ENCODE measurements at regions not wholly inside any gene's neighbourhood (a gene's known extent, or its start where the extent isn't known, plus 50 kb on each side); places are given as distances from the start of the nearest gene placed in this dataset.
"Not testable (repeated sequence)": the region's sequence is repeated elsewhere in the genome, so short reads cannot be mapped to it uniquely, and the experiment has no call there.

DNA sequence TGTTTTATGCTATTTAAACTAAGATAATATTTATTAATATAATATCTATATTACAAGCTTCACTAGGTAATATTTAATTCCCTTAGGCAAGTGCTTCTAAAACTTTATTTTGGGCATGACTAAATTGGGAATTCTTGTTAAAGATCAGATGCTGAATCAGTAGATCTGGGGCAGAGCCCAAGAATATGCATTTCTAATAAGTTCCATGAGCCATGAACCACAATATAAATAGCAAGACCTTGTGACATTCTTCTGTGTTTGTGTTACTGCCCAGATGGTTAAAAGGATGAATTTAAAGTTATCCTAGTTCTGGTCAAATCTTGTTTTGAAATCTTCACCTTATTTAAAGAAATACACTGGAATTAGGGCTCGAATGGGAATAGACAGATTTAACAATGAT, 258.4 kb upstream of the CACNA2D1 start:
- in situ Hi-C loops (cut with MboI; ENCODE audit: low sequenced_read_pairs): no loop called here

DNA sequence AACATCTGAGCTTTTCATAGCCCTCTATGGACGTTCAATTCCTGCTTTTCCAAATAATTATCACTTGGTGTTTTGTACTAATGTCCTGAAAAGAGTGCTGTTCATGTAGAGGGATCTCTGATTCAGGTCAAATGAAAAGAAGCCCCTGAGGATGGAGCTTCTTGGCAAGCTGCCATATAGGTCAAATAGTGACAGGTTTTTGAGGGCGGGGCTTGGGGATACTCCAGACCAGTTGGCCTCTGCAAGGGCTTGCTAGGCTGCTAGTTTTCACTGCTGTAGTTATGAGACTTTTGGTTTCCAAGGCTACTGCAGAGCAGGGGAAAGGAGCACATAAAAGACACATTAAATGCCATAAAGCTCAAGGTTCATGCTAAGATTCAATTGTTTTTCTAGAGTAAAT, 257.2 kb upstream of the CACNA2D1 start:
- in situ Hi-C loops (cut with MboI; ENCODE audit: low sequenced_read_pairs): no loop called here

DNA sequence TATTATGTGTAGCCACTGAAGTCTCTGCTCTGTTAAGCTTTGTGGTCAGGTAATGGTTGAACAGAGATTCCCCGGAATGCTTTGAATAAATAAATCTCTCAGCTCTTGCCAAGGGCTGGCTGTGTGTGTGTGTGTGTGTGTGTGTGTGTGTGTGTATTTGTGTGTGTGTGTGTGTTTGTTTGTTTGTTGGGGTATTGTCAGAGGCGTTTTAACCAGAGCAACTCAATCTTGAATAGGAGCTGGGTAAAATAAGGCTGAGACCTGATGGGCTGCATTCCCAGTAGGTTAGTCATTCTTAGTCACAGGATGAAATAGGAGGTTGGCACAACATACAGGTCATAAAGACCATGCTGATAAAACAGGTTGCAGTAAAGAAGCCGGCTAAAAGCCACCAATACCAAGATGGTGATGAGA, 256.2 kb upstream of the CACNA2D1 start:
- in situ Hi-C loops (cut with MboI; ENCODE audit: low sequenced_read_pairs): no loop called here

DNA sequence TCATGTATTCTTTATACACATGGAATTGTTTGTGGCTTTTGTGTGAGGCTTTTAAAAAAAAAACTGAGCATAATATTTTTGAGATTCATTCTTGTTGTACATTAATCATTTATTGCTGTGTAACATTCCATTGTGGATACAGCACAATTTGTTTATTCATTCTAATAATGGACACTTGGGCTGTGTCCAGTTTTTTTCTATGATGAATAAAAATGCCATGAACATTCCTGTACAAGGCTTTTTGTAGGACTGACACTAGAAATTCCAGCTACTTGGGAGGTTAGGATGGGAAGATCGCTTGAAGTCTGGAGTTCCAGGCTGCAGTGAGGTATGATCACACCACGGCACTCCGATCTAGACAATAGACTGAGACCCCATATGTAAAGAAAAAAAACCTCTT, 254.3 kb upstream of the CACNA2D1 start:
- in situ Hi-C loops (cut with MboI; ENCODE audit: low sequenced_read_pairs): no loop called here

DNA sequence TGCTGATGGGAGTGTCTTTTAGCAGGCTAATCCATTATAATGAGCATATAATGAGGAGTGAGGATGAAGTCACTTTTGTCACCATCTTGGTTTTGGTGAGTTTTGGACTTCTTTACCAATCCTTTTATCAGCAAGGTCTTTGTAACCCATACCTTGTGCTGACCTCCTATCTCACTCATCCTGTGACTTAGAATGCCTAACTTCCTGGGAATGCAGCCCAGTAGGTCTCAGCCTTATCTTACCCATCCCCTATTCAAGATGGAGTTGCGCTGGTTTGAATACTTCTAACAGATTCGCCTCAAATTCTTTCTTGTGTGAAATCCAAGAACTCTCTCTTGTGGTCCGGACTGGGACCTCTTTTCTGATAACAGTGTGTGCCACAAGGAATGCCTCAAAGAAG, 253.1 kb upstream of the CACNA2D1 start:
- in situ Hi-C loops (cut with MboI; ENCODE audit: low sequenced_read_pairs): no loop called here

DNA sequence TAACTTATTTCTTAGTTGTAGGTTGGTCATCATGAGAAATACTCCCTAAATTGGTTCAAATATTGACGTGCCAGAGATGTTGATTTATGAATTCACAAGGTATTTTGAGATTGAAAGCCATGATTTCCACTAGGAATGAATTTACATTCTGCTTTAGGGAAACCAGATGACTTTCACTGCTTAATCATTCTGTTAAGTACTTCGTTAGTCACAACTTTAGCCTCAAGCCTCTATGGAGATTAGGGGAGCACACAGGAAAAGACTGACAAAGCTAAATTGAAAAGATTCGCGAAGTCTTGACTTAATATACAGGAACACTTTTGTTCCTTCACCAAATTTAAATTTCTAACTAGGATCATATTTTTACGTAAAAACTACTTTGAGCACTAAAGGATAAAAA, 250.4 kb upstream of the CACNA2D1 start:
- in situ Hi-C loops (cut with MboI; ENCODE audit: low sequenced_read_pairs): no loop called here

DNA sequence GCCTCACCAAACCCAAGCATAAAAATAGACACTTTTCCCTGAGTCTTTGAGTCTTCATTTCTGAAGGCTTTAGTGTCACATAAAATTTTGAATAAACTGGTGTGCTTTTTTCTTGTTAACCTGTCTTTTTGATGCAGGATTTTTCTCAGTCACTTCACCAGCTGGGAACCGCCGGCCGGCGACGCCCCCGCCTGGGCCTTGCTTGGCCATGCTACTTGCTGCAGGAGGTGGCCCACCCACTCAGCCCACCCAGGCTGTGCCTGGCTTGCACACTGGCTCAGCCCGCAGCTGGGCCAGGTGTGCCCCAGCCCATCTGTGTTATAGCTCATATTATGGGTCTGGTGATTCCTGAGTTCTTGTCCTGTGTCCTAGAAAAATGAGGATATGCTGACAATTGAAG, 247.4 kb upstream of the CACNA2D1 start:
- in situ Hi-C loops (cut with MboI; ENCODE audit: low sequenced_read_pairs): no loop called here

DNA sequence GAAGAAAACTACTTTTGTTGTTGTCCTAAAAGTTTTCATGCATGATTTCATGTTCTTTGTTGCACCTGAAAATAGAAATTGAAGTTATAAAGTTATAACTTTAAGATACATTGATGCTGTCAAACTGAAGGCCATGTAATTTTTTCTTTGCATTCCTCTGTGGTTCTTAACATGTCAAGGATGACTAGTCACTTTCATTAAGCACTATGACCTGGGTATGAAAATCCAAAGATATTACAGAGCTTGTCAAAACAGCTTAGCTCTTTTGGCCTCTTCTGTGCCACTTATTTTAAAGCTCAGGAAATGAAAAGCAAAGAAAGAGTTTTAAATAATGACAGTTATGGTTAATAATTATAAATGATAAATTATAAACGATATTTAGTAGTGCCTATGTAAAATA, 241.6 kb upstream of the CACNA2D1 start:
- in situ Hi-C loops (cut with MboI; ENCODE audit: low sequenced_read_pairs): no loop called here

DNA sequence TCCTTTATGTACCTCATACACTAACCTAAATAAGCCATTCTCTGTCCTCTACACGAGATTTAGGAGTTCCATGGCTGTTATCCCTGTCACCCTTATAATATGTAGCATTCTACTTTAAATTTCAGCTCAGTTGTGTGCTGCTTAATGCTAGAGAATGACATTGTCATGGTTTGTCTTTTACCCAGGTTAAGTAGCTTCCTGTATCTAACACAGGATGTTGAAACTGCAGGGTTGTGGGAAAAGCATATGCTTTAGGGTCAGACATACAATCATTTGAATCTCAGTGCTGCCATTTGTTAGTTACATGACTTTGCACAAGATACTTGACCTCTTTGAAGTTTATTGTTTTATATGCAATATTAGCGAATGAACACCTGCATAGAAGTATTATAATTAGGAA, 235.1 kb upstream of the CACNA2D1 start:
- in situ Hi-C loops (cut with MboI; ENCODE audit: low sequenced_read_pairs): no loop called here

DNA sequence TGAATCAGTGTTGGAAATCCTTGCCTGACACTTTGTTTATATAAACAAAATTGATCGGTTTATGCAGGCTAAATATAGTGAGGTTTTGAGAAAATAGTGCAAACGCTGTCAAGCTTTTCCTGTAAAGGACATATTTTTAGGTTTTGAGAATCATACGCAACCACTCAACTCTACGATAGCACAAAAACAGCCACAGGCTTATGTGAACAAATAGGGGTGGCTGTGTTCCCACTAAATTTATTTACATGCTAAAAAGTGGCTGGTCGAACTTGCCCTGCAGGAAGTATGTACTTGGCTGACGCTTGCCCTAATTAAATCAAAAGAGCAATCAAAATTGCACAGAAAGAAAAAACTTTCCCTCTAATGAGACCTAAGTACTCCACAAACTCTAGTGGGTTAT, 234.7 kb upstream of the CACNA2D1 start:
- in situ Hi-C loops (cut with MboI; ENCODE audit: low sequenced_read_pairs): no loop called here

DNA sequence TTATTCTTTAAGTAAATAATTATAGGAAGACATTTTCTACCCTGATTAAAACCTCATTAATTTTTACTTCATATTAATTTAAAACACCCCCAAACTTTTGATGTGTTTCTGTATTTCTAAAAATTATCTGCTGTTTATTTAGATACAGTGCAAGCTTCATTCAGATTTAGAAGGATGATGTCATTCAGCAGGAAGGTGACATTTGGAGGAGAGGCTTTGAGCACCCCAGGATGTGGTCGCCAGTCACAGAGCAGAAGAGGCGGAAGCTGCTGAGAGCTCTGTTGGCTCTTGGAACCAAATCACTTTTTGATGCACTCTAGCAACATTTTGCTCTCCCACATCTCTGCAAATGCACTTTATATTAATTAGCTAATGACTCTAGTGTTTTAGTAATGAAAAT, 233.9 kb upstream of the CACNA2D1 start:
- in situ Hi-C loops (cut with MboI; ENCODE audit: low sequenced_read_pairs): no loop called here

DNA sequence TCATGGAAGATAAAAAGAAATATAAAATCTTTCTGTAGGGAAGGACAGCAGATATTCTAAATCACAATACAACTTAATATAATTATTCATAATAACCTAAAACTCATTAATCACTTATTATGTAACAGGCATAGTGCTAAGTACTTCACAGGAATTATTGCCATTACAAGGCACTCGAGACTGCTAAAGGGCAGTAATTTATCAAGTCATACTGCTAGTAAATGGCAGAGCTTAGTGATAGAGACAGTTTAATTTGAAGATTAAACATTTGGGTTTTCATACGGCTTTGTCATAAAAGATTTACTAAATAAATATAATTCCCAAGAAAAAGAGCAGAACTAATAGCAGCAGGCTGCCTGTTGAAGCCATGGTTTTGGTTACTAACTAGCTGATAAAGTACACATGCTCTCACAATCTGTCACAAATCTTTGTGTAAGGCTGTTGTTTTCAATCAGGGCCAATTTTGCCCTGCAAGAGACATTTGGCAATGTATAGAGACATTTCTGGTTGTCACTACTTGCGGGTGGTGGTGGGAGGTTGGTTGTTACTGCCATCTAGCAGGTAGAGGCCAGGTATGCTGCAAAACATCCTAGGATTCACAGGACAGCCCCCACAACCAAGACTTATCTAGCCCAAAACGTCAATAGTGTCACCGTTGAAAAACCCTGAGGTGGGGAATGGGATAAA, 233.3 kb upstream of the CACNA2D1 start:
- in situ Hi-C loops (cut with MboI; ENCODE audit: low sequenced_read_pairs): no loop called here

DNA sequence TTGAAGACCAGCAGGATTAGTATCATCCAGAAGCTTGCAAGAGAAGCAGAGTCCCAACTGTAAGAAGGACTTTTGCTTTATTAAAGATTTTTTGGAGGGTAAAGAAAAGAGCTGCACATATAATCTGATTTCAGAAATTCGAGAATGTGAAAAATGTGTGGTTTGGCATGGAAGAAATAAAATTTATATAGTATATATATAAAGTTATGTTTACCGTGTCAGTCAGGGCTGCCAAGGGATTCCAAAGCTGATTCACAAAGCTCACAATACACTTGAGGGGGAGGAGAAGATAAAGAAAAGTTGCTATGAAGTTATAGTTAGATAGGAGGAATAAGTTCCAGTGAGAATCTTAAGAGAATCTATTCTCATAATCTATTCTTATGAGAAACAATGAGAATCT, 231.8 kb upstream of the CACNA2D1 start:
- in situ Hi-C loops (cut with MboI; ENCODE audit: low sequenced_read_pairs): no loop called here

DNA sequence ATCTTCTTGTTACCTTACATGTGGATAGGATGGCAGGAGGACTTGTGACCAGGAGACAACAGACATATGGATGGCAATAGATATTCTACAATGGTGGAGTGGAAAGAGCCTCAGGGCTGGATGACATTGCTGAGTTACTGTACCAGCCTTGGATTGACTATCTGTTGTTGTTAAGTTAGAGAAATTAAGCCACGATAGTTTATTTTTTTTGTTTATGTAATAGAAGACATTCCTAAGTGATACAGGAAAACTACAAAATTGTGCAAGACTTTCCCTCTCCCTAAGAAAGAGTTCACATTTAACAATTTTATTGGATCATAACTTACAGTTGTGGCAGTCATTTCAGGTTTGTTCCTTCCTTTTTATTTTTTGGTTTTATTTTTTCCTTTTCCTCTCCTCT, 230.7 kb upstream of the CACNA2D1 start:
- in situ Hi-C loops (cut with MboI; ENCODE audit: low sequenced_read_pairs): no loop called here

DNA sequence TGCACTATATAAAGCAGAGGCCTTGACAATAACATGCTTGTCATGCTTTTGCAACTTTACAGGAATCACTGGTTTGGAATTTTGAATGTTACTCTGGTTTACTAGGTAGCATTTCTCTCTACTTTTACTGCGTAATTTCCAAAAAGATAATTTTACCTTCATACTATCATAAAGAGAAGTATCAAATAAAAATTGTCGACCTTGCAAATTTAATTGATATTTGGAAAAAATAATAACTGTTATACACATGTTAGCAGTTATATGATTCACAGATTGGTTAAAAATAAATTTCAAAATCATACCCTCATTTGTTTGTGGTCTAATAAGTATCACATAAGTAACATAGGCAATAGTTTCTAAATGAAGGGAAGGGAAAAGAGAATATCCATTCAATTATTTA, 228.5 kb upstream of the CACNA2D1 start:
- in situ Hi-C loops (cut with MboI; ENCODE audit: low sequenced_read_pairs): no loop called here

DNA sequence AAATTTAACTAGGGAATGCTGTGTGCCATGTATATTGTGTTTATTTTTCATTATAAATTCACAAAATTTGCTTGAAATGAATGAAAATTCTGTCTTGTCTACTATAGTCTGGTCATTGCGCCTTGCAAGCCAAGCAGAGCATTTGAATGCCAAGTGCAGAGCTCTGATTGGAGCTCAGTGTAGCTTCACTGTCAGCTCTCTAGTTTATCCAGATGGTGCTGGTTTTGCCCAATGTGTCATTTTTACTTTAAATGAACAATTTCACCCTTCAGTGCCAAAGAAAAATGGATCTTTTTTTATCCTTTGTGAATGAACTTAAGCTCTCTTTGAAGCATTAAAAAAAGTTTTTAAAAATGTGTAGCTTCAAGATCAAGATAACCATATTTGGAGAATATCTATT, 225.6 kb upstream of the CACNA2D1 start:
- in situ Hi-C loops (cut with MboI; ENCODE audit: low sequenced_read_pairs): no loop called here

DNA sequence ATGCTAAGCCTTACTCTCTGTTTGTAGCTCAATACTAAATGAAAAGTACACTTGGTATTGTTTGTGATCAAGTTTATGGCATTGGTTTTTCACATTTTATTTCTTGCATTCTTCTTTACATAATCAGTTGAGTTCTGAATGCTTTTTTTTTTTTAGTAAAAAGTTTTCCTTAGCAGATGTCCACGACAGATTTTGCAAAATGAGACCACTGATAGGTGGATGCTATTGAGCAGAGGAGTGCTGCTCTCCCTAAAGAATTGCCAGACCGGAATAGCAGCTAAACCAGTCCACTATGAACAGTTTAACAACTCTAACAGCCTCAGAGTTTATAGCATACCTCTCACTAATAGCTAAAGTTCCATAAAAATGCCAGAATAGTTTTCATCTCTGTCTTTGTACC, 225.1 kb upstream of the CACNA2D1 start:
- in situ Hi-C loops (cut with MboI; ENCODE audit: low sequenced_read_pairs): no loop called here

DNA sequence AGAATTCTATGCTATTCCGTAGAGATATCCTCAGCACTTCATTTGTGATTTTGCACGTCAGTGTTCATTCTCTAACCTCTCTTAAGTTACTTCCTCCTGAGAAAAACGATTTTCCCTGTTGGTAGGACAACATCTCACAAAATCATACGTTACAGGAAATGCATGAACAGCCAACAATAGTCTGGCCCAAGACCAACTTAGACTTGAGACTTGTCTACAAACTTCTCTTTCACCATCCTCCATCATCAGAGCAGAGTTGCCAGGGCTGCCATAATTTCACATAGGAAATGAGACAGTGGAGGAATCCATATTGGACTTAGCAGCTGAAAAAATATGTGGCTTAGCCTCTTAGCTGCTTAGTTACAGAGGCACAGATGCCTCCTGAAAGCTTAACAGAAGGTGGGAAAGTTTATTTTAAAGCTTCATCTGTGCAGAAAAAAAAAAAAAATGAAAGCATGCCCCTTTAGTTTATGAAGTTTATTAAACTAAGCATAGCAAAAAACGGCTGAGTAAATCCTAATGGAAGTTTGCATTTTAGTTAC, 222.5 kb upstream of the CACNA2D1 start:
- in situ Hi-C loops (cut with MboI; ENCODE audit: low sequenced_read_pairs): no loop called here

DNA sequence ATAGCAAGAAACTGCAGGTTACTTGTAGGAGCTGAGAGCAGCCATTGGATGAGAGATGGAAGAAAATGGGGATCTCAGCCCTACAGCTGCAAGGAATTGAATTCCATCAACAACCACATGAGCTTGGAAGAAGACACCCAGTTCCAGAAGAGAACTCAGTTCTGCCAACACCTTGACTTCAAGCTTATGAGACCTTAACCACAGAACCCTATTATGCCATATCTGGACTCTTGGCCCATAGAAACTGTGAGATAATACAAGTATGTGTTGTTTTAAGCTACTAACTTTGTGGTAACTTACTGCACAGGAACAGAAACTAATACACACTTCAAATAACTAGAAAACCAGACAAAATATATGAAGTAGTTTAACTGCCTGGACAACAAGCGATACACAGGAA, 212.4 kb upstream of the CACNA2D1 start:
- in situ Hi-C loops (cut with MboI; ENCODE audit: low sequenced_read_pairs): no loop called here

DNA sequence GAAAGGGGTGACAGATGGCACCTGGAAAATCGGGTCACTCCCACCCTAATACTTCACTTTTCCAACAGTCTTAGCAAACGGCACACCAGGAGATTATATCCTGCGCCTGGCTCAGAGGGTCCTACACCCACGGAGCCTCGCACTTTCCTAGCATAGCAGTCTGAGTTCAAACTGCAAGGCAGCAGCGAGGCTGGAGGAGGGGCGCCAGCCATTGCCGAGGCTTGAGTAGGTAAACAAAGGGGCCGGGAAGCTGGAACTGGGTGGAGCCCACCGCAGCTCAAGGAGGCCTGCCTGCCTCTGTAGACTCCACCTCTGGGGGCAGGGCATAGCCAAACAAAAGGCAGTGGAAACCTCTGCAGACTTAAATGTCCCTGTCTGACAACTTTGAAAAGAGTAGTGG, 206.5 kb upstream of the CACNA2D1 start:
- in situ Hi-C loops (cut with MboI; ENCODE audit: low sequenced_read_pairs): not testable (repeated sequence)

DNA sequence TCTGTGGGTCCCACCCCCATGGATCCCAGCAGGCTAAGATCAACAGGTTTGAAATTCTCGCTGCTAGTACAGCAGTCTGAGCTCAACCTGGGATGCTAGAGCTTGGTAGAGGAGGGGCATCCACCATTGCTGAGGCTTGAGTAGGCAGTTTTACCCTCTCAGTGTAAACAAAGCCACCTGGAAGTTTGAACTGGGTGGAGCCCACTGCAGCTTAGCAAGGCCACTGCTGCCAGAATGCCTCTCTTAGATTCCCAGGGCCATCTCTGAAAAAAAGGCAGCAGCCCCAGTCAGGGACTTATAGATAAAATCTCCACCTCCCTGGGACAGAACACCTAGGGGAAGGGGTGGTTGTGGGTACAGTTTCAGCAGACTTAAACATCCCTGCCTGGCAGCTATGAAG, 190.0 kb upstream of the CACNA2D1 start:
- in situ Hi-C loops (cut with MboI; ENCODE audit: low sequenced_read_pairs): no loop called here

DNA sequence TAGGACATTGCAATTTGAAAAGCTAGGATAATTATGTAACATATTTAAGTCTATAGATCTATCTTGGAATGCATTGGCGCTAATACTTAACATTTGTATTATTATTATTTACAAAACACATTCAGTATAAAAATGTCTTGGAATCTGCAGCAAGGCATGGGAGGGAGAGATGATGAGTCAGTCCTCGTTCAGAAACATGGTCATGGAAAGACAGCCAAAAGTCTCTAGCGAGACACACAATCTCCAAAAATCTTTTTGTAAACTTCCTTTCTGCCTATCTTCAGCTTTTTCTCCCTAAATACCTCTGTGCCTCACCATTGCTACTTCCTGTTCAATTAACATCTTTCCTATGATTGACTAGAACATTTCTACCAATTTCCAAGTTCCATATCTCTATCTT, 188.4 kb upstream of the CACNA2D1 start:
- in situ Hi-C loops (cut with MboI; ENCODE audit: low sequenced_read_pairs): no loop called here

DNA sequence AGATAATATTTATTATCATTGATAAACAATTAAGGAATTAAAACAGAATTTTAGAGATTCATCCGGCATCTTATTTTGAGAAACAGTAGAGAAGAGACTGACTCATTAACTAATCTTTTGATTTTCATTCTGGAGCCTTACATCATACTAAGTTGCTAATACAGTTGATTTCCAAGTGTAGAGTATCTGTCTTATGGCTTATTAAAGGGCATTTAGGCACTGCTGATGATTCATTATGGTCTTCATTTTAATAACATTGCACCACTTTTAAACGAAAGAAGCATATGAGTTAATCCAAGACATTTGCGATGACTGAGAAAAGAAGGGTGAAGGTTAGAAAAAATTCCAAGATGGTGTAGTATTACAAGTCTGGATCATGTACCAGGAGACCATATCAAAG, 186.0 kb upstream of the CACNA2D1 start:
- in situ Hi-C loops (cut with MboI; ENCODE audit: low sequenced_read_pairs): no loop called here
